Amygdala (tissue), 56 donors: ENCODE measurements at regions not wholly inside any gene's neighbourhood (a gene's known extent, or its start where the extent isn't known, plus 50 kb on each side); places are given as distances from the start of the nearest gene placed in this dataset.
"Not testable (repeated sequence)": the region's sequence is repeated elsewhere in the genome, so short reads cannot be mapped to it uniquely, and the experiment has no call there.

ENCODE experiments used
- DNase-seq, 56 donors: peaks; one replicate each; lab custom pipeline; 2025; lab: John Stamatoyannopoulos, UW

DNA sequence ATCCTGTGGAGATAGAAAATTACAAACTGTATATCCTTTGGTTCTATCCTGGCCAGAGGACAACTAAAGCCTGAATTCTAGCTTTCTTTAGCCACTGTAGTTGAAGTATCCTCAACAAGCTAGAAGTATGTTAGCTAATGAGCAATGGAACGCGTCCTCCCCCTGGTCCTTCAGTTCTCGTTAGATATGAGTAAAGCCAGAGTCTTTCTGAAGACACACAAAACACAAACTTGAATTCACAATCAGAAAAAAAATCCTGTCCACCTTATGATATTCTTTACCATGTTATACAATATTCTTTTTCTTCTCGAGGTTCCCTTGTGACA, 1527.0 kb upstream of the SLC10A2 start:
- no peak for DNase-seq

DNA sequence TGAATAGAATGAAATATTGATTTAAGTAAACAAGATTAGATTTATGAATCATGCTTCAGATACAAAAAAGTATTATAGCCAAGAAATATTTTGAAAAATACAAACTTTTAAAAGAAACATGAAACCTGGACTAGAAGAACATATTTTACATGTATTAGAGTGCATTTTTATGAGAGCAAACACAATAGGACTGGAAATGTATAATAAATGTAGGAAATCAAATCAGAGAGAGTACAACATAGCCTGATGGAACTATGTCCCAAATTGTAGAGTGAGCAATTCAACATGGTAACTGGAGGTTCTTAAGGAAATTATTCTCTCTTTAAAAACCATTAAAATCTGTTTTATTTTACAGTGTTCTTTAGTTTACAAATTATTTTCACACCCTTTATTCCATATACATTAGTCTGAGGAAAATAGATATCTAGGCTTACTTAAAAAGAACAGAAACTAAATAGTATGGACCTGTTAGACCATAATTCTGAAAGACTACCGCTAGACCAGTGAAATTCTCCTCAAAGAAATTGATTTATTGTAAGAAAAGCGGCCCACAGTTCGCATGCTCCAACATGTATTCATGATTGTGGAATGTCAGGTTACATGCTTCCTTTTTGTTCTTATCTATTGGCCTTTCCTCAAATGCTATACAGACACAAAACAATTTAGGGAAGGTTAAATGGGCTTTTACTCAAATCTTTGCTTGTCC, 1526.5 kb upstream of the SLC10A2 start:
- no peak for DNase-seq

DNA sequence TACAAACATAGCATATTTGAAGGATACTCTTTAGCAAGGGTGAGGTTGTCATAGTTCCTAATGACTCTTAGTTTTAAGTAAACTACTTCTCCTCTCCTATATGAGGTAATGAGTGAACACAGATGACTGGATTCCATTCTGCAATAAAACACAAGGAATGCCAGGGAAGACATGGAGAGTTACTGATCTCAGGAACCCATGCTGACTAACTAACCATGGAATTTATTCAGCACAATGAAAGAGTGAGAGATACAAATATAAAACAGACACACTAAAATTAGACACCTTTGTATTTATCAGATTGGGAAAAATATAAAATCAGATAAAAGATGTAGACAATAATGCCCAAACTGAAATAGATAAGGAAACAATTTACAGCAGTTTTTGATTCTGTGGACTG, 1525.9 kb upstream of the SLC10A2 start:
- no peak for DNase-seq

DNA sequence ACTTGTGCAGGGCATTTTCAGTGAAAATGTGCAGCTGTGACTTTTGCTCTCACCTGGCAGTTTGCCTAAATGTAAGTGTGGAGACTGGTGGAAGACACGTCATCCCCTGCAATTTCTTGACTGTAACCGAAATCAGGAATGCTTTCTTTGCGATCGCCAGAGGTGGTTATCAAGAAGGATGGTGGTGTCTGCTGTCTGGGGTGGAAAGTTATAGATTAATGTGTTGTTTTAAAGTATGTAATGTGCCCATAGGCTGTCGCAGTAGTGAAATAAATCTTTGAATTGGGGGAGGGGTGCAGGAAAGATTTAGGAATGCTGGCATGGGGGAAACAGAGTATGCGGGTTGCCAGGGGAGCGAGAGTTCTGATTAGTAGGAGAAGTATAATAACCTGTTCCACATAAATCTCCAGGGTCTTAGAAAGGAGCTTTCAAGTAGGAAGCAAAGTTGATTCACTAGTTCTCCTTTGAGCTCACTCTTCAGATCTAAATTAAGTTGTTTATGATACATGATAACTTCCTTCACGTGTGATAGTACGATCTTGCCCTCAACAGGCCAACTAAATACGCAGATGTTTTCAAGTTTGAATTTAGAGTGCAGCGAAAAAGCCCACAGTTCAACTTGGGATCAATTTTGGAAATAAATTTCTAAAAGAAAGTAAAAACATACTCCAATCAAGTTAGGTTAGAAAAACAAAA, 1520.0 kb upstream of the SLC10A2 start:
- no peak for DNase-seq

DNA sequence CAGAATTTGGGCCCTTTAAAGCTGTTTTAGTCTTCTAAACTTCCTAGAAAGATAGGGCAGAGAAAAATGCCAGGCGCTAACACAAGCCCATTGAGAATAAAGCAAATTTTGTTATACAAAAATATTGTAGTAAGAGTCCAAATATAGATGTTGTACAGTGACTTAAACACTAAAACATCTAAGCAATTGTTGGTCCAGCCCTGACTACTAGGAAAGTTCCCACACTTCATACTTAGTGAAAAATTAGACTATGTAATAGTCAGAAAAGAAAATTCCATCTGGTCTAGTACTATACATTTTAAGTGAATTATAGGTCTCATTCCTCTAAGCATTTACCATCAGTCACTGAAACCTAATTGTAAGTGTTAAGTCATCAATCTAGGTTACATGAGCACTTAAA, 1518.3 kb upstream of the SLC10A2 start:
- DNase-seq = no peak

DNA sequence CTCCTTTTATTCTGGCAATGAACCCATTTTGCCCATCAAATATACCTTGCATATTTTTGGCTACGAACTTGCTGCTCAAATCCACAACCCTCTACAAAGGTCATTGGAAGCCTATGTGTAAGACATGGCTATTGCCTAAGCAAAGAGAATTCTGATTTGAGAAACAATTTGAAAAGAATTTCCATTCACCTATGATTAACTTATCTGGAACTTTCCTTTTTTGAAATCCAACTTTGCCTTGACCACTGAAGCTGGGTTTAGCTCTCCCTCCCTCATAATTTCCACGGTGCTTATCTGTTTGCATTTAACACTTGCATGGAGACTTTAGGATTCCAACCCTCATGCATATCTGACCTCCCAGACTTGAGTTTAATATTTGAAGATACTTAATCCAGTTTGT, 1514.7 kb upstream of the SLC10A2 start:
- no peak for DNase-seq

DNA sequence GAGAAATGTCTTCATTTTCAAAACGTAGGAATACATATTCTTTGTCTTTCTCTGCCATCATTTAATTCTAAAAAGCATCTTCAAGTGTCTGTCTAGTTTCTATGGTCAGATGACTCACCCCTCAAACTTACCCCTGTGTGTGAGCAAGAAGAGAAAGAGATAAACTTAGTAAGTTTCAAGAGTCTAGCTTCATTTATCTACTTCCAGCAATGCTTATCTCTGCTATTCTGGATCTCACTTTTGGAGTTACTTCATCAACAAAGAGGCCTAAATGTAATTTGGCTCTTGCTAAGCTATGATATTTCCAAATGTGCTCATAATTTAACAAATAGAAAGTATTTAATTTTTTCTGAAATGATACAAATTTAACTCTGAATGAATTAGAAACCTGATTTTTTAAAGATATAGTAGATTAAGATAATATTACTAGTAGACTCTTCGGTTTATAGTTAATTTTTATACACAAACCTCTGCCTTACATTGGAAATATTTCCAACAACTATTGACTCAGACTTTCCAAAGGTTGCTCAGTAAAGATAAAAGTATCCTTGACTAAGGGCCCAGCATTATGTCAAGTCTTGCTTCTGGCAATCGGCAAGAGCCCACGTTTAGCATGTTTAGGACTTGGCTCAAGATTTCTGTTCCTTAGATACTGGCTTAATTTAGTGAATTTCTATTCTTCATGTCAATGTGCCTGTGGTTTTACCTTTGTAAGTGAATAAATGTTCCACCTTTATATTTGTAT, 1511.0 kb upstream of the SLC10A2 start:
- no peak for DNase-seq

DNA sequence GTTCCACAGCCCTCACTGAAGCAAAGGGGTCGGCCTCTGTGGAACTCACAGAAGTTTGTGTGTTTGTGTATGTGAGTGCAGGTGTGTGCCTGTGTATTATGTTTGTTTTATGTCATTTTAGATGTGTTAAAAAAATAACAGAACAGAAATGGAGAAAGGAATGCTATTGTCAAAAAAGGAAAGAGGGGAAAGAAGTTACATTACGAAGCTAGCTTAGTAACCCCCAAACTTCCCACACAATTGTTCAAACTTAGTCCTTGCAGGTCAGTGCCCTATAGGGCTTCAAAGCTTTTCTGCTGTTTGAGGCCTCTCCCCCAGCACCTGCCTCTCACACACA, 1505.6 kb upstream of the SLC10A2 start:
- DNase-seq = no peak

DNA sequence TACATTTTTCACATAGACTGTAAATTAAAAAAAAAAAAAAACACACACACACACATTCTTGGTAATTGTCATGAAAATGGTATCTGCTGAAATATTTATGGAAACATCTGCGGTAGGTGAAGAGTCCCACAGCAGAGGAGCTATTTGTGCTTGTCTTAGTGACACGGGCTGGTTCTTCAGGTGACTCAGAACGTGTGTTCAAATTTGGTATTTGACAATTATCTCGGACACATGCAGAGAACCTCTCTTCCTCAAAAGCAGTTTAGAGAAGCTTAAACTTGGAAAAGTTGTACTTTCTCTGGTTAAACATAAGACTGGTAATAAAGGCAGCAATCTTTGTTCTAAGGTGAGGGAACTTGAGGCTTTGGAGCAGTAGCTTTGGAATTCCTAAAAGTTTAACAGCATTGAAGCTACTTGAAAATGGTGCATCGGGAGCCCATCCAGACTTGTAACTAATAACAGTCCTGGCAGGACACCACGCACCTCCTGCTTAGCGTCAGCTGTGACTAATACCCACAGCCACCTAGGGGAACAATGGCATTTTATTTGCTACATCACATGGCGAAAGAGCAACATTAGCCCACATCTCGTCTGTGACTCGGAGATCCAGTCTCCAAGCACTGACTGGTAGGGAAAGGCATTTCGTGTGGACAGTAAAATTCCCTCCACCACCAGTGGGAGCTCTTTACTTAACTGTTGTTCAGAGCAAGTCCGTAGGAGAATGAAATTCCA, 1505.1 kb upstream of the SLC10A2 start:
- peak in 50 of 56 donors; percentile 19 to 89 (median 63) for DNase-seq

DNA sequence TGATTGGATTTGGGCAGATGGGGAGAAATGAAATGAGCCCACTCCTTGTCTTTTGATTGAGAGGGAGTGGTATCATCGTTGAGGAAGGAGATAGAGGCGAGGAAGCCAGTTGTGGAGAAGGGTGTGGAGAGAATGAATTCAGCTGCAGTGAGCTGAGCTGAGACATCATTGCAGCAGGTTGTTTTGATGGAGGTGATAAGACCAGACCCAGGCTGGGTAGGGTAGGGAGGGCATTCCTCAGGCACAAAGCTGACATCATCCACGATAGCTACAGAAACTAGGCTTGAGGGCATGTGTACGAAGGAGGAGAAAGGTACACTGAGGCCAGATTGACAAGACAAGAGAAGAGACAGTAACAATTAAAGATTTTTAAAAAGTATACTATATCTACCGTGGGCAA, 1500.9 kb upstream of the SLC10A2 start:
- no peak for DNase-seq

DNA sequence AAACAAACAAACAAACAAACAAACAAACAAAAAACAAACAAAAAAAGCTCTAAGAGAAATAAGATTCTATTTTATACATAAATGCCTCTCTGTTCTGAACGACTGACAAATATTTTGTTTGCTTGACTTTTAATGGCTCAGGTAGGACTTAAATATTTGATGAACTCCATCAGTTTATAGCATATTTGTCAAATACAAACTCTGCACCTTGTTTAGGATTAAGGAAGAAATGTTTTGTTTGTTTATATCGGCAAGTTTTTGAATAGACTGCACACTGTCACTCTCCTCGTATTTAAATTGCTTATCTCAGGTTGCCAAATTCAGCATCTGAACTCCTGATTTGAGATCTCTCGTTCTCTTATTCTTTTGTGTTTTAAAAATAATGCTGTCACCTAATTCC, 1499.7 kb upstream of the SLC10A2 start:
- DNase-seq = no peak

DNA sequence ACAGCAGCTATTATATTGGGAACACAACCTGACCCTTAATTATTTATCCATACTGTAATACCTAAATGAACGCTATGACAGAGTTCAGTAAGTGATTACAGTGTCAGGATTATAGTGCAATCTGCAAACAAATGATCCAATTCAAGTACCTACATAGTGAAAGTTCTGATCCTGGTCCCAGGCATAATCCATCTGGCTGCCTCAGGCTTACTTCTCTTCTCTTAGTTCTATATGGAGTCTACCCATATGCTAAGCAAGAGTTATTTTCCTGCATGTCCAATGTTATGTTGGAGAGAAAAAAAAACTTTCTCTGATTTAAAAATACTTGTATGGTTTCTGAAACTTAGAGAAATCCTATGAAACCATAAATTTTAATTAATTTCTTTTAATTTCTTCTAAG, 1487.7 kb upstream of the SLC10A2 start:
- no peak for DNase-seq

DNA sequence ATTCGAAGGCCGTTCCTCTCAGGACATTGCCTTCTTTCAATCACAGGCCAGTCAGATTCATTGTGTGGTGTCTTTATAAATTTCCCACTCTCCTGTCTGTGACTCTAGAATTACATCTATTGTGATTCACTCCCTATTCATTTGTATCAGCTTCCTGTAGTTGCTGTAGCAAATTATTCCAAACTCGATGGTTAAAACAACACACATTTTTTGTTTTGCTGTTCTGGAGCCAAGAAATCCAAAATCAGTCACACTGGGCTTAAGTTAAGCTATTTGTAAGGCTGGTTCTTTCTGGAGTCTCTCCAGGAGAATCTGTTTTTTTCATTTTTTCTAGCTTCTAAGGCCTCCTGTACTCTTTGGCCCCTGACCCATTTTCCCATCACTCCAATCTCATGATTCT, 1487.0 kb upstream of the SLC10A2 start:
- no peak for DNase-seq

DNA sequence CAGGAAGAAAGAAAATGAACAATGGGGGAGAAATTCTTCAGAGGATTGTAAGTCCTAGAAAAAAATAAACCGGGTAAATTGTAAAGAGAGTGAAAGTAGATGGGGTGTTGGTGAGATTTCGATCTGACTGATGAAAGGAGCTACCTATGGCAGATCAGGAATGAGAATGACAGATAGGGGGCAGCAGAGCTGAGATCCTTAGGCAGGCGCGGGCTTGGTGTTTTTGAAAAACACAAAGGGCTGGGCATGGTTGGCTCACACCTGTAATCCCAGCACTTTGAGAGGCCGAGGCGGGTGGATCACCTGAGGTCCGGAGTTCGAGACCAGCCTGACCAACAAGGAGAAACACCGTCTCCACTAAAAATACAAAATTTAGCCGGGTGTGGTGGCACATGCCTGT, 1468.6 kb upstream of the SLC10A2 start:
- DNase-seq = no peak

DNA sequence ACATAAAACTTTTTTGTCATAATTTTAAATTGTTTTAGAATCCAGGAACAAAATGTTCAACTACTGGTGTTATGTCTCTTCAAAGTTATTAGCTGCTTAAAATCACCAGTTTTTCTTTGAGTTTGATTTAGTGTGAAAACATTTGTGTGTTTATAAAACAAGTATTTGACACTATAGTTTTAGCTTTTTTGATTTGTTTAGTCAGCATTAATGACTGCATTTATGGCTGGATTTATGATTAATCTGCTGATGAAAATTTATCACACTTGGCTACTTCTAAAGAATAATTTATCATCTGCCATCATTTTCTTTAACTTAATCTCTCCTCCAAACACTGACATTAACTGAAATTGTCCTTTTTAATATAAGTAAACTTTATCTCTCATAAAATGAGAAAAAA, 1465.9 kb upstream of the SLC10A2 start:
- no peak for DNase-seq

DNA sequence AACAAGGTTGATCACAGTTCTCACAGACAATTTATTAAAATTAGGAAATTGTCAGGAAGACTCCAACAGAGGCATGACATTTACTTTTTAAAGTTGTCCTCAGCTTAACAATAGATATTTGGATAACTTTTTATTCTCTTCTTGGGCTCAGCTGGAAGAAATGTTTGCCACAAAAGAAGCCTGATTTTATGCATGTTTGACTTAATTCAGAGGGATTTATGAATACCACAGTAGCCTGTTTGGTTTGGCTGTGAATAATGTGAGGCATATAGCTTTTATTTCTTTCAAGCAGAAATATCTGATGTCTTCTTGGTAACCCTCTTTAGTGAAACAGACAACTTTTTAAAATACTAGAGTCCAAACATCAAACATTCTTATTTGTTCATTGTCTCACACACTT, 1464.5 kb upstream of the SLC10A2 start:
- DNase-seq = no peak

DNA sequence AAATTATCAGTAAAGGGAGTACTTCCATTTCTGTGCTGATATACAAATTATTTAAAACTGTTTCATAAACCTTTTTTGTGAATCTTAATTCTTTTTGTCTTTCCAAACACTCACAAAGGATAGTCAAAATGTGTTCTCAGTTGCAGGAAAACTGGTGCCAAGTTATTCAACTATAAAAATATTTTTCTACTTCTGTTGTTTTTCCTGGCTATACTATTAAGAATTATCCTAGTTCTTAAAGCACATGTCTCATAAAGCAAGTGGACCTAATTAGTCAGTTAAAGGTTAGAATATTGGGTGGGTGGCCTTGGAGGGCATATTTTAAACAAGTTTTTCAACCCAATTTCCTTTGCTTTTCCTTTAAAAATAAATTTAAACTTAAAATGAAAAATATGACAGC, 1460.3 kb upstream of the SLC10A2 start:
- no peak for DNase-seq

DNA sequence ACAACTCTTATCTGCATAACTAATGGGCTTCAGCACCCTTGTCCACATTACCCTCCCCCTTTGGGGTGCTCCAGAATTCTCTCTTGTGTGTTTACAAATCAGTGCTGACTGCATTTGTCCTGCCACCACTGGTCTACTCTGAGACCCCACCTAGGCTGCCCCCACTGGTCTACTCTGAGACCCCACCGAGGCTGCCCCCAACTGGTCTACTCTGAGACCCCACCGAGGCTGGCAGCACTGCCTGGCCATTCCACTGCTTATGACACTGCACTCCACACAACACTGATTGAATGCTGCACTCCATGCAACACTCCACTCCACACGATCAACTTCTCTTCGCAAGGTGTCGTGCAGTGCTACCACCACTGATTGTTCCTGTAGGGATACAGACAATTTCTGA, 1459.2 kb upstream of the SLC10A2 start:
- DNase-seq = no peak

DNA sequence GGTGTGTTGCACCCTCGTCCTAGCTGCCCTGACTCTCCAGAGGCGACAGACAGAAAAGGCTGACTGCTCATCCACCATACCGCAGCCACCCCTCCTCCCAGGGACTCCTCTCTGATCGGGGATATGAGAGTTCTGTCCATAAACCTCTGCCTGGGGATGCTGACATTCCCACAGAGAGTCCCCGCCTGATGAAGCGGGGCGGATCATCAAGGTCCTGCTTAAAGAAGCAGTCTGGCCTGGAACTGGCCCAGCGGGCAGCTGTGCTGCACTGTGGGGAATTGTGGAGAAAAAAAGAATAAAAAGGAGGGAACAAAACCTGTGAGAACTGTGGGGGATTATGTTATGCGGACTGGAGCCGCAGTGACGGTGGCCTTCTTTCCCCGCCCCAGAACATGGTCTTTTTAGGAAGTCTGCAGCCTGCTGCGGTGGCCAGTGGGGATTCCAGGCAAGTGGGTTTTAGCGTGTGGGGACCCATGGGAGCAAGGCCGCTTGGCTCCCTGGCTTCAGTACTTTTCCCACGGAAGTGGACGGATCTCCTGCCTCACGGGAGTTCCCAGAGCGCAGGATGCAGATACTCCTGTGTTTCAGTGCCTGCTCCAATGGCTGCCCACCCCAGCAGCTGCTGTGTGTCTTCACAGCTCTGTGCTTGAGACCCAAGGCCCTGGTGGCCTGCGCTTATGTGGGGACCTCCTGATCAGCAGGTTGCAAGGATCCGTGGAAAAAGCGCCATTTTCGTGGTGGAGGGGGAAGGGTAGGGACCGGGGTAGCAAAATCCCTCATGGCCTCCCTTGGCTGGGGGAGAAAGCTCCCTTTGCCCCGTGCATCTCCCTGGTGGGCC, 1456.2 kb upstream of the SLC10A2 start:
- DNase-seq = no peak

DNA sequence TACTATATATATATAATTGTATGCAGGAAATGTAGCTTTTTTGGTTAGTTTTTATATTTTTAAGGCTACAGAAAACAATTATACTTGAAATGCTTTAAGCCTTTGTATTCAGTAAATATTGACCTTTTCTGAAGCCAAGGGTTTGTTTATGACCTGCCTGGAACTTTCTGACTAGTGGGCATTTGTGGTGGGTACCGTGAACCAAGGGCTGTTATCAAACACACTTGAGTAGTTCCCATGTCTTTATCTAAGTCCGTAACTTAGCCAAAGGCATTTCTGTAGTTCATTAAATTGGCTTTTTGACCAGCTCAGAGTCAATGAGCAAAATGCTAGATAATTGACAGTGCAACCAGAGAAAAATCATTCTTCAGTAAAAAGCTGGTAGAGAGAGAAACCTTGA, 1444.2 kb upstream of the SLC10A2 start:
- no peak for DNase-seq

DNA sequence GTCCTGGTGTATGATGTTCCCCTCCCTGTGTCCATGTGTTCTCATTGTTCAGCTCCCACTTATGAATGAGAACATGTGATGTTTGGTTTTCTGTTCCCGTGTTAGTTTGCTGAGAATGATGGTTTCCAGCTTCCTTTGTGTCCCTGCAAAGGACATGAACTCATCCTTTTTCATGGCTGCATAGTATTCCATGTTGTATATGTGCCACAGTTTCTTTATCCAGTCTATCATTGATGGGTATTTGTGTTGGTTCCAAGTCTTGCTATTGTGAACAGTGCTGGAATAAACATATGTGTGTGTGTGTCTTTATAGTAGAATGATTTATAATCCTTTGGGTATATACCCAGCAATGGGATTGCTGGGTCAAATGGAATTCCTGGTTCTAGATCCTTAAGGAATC, 1427.3 kb upstream of the SLC10A2 start:
- DNase-seq = not testable (repeated sequence)
